HG02642 (cell line): ENCODE measurements at regions not wholly inside any gene's neighbourhood (a gene's known extent, or its start where the extent isn't known, plus 50 kb on each side); places are given as distances from the start of the nearest gene placed in this dataset.
A peak's percentile ranks its signal among the peaks of the same experiment; 100 is the strongest.

Source experiments
- ATAC-seq: cut with Tn5 transposase; IDR thresholded peaks from one replicate; pipeline ENCODE4 v1.9.1; 2021; ENCODE audit warnings: mild to moderate bottlenecking; ENCODE audit not compliant: unreplicated experiment, poor library complexity

GRCh38 chr12:46131732-46132469, 136.9 kb downstream of the SLC38A1 start:
- ATAC-seq = no peak

DNA sequence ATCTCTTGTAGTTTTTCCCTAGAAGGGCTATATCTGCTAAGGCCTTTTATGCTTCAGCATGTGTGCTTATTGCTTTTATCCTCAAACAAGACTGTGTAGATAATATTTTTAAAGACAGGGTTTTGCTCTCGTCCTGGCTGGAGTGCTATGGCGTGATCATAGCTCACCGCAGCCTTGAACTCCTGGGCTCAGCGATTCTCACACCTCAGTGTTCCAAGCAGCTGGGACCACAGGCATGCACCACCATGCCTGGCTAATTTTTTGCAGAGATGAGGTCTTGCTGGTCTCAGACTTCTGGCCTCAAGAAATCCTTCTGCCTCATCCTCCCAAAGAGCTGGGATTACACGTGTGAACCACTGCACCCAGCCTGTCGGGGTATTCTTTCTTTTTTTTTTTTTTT, 137.3 kb upstream of the SCAF11 start:
- ATAC-seq = no peak

- no peak for ATAC-seq
Observed at GRCh38 chr12:46126050-46126727, 135.8 kb upstream of the SCAF11 start.

DNA sequence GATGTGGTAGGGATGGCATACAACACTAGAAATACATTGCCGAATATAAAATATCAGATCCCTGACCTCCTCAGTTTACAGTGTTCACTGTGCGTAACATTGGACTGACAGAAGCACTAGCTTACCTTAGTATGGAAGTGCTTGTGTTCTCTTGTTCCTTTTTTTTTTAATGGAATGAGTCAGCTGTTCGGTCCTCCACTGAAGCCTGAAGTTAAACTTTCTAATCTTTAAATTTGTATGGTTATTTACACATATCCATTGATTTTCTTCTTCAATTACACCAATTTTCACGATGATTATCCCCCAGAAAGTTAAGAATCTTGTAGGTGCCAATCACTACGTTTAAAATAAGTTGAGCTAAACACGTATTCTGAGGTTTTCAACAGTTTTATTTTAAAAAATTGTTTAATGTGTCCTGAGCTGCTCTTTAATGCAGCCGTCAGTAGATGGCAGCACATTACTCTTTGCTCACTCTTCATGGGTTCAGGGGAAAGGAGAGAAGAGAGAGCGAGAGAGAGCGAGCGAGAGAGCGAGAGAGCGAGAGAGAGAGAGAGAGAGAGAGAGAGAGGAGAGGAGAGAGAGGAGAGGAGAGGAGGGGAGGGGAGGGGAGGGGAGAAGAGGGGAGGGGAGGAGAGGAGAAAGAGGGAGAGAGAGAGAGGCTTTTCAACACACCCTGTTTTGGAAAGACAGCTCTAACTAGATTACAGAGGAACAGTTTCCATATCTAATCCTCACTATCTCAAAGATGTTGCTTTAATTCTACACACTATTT, 134.7 kb upstream of the SCAF11 start:
- peak; percentile 79 for ATAC-seq

GRCh38 chr12:46124132-46124847, 133.9 kb upstream of the SCAF11 start:
- peak; percentile 5 for ATAC-seq

DNA sequence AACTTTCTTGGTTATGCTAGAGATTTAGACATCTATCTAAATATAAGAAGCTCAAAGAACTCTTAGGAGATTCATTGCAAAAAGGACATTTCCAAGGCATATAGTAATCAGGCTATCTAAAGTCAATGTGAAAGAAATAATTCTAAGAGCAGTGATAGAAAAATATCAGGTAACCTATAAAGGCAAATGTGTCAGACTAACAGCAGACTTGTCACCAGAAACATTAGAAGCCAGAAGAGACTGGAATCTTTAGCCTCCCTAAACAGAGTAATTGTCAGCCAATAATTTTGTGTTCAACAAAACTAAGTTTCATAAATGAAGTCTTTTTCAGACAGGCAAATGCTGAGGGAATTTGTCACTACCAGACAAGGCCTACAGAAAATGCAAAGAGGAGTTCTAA, 122.0 kb upstream of the SCAF11 start:
- no peak for ATAC-seq

DNA sequence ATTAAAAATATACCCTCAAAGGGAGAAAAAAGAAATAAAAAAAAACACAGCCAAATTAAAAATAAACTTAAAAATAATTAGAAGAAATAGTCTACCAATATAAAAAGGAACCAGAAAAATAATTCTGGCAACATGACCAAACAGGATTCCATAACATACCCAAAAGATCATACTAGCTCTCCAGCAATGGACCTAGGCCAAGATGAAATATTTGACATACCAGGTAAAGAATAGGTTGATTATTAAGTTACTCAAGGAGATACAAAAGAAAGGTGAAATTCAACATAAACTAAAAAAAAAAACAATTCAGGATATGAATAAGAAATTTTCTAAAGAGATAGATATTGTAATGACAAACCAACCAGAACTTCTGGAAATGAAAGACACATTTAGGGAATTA, 121.3 kb upstream of the SCAF11 start:
- ATAC-seq = no peak

DNA sequence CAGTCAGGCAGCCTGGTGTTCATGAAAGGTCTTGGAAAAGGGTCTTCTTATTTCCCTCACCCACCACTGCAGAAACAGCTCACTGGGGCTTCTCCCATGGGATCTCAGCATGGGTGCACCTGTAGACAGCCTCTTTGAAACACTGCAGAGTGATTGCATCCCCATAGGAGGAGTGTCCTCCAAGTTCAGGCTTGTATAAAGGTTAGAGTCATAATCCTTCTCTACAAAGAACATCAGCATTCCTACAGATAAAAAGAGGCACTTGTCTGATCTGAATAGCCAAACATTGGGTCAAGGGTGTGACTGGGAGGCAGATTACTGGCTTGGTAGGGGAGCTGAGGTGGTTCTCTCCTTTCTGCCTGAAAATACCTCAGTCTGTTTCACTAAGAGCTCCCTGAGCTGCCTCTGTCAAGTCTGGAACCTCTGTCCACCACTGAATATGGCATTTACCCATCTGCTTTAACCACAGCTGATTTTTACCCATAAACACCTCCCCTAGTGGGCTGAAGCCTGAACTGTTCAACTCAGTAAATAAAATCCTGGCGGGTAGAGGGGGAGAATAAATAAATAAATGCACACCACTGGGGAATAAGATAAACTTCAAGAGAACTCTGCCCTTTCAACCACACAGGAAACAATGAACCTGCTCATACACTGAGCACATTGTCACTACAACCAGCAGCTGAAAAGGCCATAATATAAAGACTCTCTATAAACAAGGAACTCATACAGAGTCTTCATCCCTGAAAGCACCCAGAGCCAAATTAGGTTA, 120.7 kb upstream of the SCAF11 start:
- no peak for ATAC-seq

DNA sequence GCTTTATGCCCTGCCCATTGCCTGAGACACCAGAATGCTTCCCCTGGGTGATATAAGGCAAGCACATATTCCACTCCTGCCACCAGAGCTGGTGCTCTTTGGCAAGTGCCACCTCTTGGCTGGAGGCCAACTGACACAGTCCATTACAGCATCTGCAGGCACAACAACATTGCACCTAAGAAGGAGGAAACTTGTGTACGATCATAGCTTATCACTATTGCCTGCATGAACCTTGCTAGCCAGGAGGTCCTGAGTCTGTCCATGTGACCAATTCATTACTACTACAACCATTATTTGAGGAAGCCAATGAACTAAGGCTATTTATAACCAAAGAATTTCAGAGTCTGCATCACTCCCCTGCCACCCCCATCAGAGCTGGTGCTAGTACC, 119.8 kb upstream of the SCAF11 start:
- ATAC-seq = no peak

DNA sequence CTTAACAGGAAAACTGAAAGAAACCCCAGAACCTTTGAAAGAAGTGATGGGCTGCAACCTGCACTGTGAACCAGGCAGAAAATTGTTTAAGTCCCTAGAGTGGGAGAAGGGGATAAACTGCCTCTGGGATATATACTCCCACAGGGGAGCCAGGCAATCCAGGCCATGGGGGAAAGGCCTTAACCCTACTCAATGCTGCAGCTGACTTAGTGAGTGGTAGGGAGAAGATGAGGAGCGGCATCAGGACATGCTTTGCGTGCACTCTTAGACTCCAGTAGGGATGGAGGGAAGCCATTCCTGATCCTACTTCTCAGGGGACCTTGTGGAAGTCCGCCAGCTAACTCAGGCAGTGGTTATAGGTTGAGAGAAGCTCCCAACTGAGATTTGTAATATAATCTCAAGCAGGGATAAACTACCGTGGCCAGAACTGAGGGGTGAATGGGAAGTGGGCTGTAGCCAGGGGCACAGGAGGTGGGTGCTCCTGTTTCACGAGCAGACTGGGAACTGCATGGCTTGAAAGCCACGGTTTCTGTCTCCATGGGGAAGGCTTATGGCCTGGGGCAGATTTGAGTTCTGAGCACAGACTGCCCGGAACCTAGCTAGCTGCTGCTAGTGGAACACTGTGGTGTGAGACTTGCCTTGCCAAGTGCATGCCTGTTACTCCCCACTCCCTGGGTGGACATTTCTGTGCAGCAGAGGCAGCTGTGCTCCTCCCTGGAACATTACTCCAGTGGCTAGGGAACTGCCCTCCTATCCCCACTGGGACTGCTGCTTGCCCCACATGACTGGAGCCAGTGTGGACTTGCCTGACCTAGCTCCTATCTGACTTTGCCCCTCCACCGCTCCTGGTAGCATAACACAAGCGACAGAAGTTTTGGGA, 119.2 kb upstream of the SCAF11 start:
- no peak for ATAC-seq

- ATAC-seq = peak; percentile 90
Observed at GRCh38 chr12:46108721-46109120, 118.3 kb upstream of the SCAF11 start.

GRCh38 chr12:46107591-46107990, 117.2 kb upstream of the SCAF11 start:
- no peak for ATAC-seq

DNA sequence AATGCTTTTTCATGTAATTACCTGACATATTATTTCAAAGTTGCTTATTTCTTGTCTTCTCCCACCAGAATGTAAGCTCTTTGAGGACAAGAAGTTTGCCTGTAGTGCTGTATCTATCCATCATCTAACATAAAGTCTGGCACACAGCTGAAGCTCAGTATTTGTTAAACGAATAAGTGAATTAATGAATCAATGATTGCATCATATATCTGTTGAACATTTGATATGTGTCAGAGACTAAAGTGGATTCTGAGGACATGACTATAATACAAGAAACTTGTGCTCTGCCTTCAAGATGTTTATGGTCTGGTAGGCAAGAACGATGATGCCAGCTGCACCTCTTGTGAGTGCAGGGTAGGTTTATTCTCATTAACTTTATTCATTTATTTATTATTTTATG, 115.4 kb upstream of the SCAF11 start:
- no peak for ATAC-seq

DNA sequence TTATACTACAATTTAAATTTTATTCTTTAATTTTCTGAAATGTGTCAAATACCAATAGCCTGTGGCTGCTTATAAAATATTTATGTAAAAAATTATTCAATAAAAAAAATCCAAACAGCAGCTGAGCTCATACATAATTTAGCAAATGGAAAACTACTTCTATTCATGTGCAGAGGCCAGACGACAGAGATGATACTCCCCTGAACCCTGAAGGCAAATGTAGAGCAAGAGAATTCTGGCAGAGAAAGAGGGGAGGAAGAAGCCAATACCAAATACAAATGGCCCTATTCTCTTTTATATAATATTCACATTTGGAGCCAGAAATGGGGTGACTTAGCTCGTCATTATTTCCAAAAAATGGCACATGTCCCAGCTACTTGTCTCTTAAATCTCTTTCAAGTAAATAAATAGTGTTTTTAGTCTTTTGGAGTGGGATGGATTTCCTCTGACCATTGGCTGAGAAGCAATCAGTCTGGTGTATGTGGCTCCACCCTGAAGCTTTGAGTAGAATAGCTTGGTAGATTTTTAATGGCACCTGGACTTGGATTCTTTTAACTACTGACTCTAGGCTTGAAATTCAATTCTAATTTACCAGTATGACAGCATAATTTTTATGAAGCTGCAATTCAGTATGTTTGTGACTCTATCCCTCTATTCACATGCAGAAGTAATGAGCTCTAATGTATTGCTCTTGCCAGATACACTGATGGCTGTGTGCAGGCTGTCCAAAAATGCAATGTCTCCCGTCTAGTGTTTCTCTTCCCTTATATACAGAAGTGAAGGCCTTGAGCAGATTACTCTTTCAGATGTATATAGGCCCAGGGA, 113.4 kb upstream of the SCAF11 start:
- no peak for ATAC-seq

DNA sequence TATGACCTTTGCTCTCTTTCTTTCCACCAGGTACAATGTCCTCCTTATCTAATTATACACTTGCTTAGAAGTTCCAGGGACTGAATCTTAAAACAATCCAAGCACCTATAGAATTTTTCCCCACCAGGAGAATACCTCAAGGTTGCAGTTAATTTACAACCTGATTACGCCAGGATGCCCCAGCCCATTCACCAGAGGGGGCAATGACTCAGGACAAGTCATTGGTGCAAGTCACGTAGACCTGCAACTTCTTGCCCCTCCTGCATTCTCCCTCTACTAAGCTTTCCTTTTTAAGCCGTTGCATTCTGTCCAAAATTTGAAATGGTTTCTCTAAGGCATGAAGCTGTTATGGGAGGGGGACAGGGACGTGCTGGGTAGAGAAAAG, 111.1 kb upstream of the SCAF11 start:
- no peak for ATAC-seq

DNA sequence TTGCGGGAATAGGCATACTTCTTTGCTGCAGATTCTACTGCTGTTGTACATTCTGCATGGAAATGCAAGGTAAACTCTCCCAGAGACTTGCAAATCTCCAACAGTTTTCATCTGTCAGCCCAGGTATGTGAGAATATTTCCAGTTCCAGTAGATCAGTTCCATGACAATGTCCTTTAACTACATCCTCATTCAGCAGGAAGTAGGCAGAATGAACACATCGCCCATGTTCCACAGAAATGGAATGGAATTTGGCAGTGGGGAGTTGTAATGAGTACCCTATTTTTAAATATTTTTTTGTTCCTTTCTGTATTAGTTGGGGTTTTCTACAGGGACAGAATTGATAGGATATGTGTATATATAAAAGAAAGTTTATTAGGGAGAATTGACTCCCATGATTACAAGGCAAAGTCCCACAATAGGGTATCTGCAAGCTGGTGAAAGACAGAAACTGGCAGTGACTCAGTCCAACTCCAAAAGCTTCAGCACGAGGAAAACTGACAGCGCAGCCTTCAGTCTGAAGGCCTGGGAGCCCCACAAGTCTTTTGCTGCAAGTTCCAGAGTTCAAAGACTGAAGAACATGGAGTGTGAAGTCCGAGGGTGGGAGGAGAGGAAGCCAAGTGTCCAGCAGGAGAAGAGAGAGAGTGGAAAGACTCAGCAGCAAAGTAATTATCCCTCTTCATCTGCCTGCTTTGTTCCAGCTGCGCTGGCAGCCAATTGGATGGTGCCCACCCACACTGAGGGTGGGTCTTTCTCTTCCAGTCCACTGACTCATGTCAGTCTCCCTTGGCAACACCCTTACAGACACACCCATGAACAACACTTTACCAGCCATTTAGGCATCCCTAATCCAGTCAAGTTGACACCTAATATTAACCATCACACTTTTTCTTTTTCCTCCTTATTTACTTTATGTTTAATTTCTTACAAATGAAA, 110.4 kb upstream of the SCAF11 start:
- no peak for ATAC-seq
